Natural killer cell (primary cell): ENCODE measurements at regions not wholly inside any gene's neighbourhood (a gene's known extent, or its start where the extent isn't known, plus 50 kb on each side); places are given as distances from the start of the nearest gene placed in this dataset.

Source experiments
- ATAC-seq, 3 donors: fragments of 150-1000 bp in 2 of 3; fragments of 200-7000 bp in 1 of 3; cut with Tn5 transposase; 1 replicate in 1 of 3; 2 replicates in 2 of 3; pipeline ENCODE4 v1.10.0; 2021; ENCODE audit warnings: mild to moderate bottlenecking in 2 of 3, moderate library complexity in 2 of 3
- DNase-seq, 2 donors: peaks; one replicate each; pipeline versions ENCODE4 v3.0.0 to v3.0.0-alpha.2; 2013 to 2021; ENCODE audit warnings: mixed read lengths in 1 of 2
- H3K27ac ChIP-seq: one replicate; pipeline ENCODE4 v1.5.1; 2013; ENCODE audit warnings: mild to moderate bottlenecking, low read length
- H3K27me3 ChIP-seq: one replicate; pipeline ENCODE4 v1.6.1; 2013; ENCODE audit warnings: low read length; ENCODE audit not compliant: control insufficient read depth, insufficient read depth
- H3K36me3 ChIP-seq: one replicate; pipeline ENCODE4 v1.6.1; 2013; ENCODE audit warnings: low read length; ENCODE audit not compliant: control insufficient read depth, insufficient read depth
- H3K4me1 ChIP-seq: one replicate; pipeline ENCODE4 v1.6.1; 2013; ENCODE audit warnings: low read length; ENCODE audit not compliant: control insufficient read depth, insufficient read depth
- H3K4me3 ChIP-seq: one replicate; pipeline ENCODE4 v1.5.1; 2013; ENCODE audit warnings: low read length
- H3K9me3 ChIP-seq: one replicate; pipeline ENCODE4 v1.6.1; 2013; ENCODE audit warnings: low read length; ENCODE audit not compliant: control insufficient read depth, insufficient read depth
- H3K27ac Mint-ChIP-seq, 2 donors: one replicate each; pipeline ENCODE4 v1.8.0; 2022; ENCODE audit warnings: mild to moderate bottlenecking in 2 of 2, mixed read lengths in 2 of 2, moderate library complexity in 1 of 2
- H3K27me3 Mint-ChIP-seq, 2 donors: one replicate each; pipeline ENCODE4 v1.8.0; 2022; ENCODE audit warnings: low read depth in 2 of 2, mixed read lengths in 2 of 2
- H3K36me3 Mint-ChIP-seq: one replicate; pipeline ENCODE4 v1.8.0; 2022; ENCODE audit warnings: mixed read lengths
- H3K4me1 Mint-ChIP-seq, 2 donors: one replicate each; pipeline ENCODE4 v1.8.0; 2022; ENCODE audit warnings: mixed read lengths in 2 of 2
- H3K4me3 Mint-ChIP-seq: one replicate; pipeline ENCODE4 v1.8.0; 2022; ENCODE audit warnings: mild to moderate bottlenecking, moderate library complexity, mixed read lengths
- H3K9me3 Mint-ChIP-seq, 2 donors: one replicate each; pipeline ENCODE4 v1.8.0; 2022; ENCODE audit warnings: mixed read lengths in 2 of 2
- WGBS: methylation state at CpG from one replicate; pipeline ENCODE4 v1.1.7; 2013; ENCODE audit warnings: missing lambda C conversion rate; ENCODE audit not compliant: insufficient coverage; 5-methylcytosine and 5-hydroxymethylcytosine counted together
- intact Hi-C: fragments of 100-400 bp; cut with micrococcal nuclease; formaldehyde crosslinking; loops from one replicate; pipeline ENCODE4 v1.14.2; 2022
- TF ChIP-seq, protein P1 (sequence below): fragments of 200-600 bp; IDR thresholded peaks from one replicate; pipeline ENCODE4 v1.8.0; 2022; ENCODE audit warnings: antibody characterized with exemption

DNA sequence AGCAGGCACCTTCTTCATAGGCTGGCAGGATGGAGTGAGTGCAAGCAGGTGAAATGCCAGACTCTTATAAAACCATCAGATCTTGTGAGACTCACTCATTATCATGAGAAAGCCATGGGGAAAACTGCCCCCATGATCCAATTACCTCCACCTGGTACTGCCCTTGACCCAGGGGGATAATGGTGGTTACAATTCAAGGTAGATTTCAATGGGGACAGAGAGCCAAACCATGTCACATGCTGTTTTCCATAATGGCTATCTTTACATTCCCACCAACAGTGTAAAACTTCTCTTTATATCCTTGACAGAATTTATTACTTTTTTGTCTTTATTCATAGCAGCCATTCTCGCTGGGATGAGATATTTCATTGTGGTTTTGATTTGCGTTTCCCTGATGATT, 663.0 kb upstream of the AGA start:
- TF ChIP-seq, protein P1, sequence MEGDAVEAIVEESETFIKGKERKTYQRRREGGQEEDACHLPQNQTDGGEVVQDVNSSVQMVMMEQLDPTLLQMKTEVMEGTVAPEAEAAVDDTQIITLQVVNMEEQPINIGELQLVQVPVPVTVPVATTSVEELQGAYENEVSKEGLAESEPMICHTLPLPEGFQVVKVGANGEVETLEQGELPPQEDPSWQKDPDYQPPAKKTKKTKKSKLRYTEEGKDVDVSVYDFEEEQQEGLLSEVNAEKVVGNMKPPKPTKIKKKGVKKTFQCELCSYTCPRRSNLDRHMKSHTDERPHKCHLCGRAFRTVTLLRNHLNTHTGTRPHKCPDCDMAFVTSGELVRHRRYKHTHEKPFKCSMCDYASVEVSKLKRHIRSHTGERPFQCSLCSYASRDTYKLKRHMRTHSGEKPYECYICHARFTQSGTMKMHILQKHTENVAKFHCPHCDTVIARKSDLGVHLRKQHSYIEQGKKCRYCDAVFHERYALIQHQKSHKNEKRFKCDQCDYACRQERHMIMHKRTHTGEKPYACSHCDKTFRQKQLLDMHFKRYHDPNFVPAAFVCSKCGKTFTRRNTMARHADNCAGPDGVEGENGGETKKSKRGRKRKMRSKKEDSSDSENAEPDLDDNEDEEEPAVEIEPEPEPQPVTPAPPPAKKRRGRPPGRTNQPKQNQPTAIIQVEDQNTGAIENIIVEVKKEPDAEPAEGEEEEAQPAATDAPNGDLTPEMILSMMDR: no peak
- H3K9me3 ChIP-seq: no peaks in the 10 kb centered on the region
- Mint-ChIP-seq H3K4me3 (no peak overlapping the region), H3K9me3 (peaks cover 15 to 19% of the 10 kb centered on the region in 2 donors), H3K27me3 (no peaks in the 10 kb centered on the region), H3K4me1 (no peaks in the 10 kb centered on the region), H3K27ac (no peak overlapping the region), H3K36me3 (peaks cover 13% of the 10 kb centered on the region)
- intact Hi-C loops: no loop called here
- WGBS: 79% methylated on average over 2 of the region's 2 CpGs
- H3K4me3 ChIP-seq: no peak overlapping the region
- no peaks in the 10 kb centered on the region for H3K27me3 ChIP-seq
- no peaks in the 10 kb centered on the region for H3K4me1 ChIP-seq
- ATAC-seq (no peak), DNase-seq (no peak)
- no peaks in the 10 kb centered on the region for H3K36me3 ChIP-seq
- no peak overlapping the region for H3K27ac ChIP-seq

DNA sequence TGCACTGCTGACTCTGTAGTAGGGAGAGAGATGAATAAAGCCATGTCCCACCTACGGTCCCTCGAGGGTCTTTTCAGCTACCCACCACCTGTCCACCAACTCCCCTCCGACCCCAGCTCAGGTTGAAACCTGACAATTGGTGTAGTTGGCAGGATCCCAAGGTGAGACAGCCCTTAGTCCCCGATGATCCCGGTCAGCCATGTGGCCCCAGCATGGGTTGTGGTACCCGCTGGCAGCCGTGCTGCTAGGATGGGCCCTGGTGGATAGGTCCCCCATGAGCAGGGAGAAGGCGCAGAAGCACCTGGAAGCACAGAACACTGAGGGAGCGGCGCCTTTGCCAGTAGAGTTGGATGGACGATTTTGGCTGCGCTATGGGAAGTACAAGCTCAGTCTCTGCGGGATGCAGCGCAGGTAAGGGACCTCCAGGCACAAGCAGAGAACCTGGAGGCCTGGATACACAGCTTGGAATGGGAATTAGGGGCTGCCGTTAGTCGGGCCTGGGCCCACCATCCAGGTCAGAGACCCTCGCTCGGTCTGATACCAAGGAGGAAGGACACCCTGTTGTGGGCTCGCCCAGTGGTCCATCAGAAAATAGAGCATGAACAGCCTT, 694.6 kb upstream of the AGA start:
- DNase-seq (no peak), ATAC-seq (no peak)
- Mint-ChIP-seq H3K9me3 (peaks cover 13 to 14% of the 10 kb centered on the region in 2 donors), H3K4me1 (no peaks in the 10 kb centered on the region), H3K4me3 (no peak overlapping the region), H3K36me3 (no peaks in the 10 kb centered on the region), H3K27ac (no peak overlapping the region), H3K27me3 (no peaks in the 10 kb centered on the region)
- WGBS: 94% methylated on average over 17 of the region's 19 CpGs
- no peaks in the 10 kb centered on the region for H3K4me1 ChIP-seq
- H3K9me3 ChIP-seq: peaks cover 38% of the 10 kb centered on the region
- no peaks in the 10 kb centered on the region for H3K36me3 ChIP-seq
- H3K27ac ChIP-seq: no peak overlapping the region
- no peak overlapping the region for H3K4me3 ChIP-seq
- intact Hi-C loops: no loop called here
- TF ChIP-seq, protein P1: no peak
- no peaks in the 10 kb centered on the region for H3K27me3 ChIP-seq

DNA sequence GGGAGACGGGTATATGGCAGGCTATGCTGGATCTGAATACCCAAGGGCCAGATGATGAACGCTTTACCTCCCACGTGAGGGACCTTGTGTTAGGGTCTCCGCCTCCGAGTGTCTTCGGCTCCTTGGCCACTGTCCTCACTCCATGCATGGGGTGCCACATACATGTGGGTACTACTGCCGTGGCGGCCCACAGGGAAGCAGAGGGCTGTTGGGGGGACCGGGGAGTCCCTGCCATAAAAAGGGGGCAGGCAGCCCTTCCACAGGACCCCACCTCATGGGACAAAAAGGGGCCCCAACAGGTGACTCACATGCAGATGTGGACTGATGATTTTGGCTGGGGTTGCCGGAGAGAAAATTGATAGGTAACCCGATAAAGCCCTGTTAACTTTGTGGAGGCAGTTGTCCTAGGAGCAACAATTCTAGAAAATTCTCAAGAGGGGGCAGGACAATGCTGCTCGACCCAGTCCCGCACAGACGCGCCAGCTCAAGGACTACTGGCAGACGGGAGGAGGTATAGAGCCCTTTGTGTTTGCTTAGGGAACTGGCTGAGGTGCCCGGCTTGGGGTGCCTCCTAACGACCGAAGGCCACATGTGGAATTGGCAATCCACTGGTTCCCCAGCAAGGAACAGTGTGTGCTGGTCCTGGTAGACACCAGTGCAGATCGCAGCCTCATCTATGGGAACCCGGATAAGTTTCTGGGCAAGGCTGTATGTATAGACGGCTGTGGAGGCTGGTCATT, 695.7 kb upstream of the AGA start:
- intact Hi-C loops: no loop called here
- DNase-seq (no peak), ATAC-seq (no peak)
- Histone ChIP-seq H3K27me3 (no peaks in the 10 kb centered on the region), H3K36me3 (no peaks in the 10 kb centered on the region), H3K9me3 (peaks cover 45% of the 10 kb centered on the region), H3K4me3 (no peak overlapping the region), H3K27ac (no peak overlapping the region), H3K4me1 (no peaks in the 10 kb centered on the region)
- no peaks in the 10 kb centered on the region for H3K27me3 Mint-ChIP-seq
- 94% methylated on average over 22 of the region's 22 CpGs for whole genome bisulfite sequencing
- H3K4me3 Mint-ChIP-seq: no peak overlapping the region
- H3K36me3 Mint-ChIP-seq: no peaks in the 10 kb centered on the region
- no peaks in the 10 kb centered on the region for H3K4me1 Mint-ChIP-seq
- H3K27ac Mint-ChIP-seq: no peak overlapping the region
- TF ChIP-seq, protein P1: no peak
- H3K9me3 Mint-ChIP-seq: peaks cover 13 to 15% of the 10 kb centered on the region in 2 donors
